ENCODE measurements at regions not wholly inside any gene's neighbourhood (a gene's known extent, or its start where the extent isn't known, plus 50 kb on each side); places are given as distances from the start of the nearest gene placed in this dataset.
"Not testable (repeated sequence)": the region's sequence is repeated elsewhere in the genome, so short reads cannot be mapped to it uniquely, and the experiment has no call there.

DNA sequence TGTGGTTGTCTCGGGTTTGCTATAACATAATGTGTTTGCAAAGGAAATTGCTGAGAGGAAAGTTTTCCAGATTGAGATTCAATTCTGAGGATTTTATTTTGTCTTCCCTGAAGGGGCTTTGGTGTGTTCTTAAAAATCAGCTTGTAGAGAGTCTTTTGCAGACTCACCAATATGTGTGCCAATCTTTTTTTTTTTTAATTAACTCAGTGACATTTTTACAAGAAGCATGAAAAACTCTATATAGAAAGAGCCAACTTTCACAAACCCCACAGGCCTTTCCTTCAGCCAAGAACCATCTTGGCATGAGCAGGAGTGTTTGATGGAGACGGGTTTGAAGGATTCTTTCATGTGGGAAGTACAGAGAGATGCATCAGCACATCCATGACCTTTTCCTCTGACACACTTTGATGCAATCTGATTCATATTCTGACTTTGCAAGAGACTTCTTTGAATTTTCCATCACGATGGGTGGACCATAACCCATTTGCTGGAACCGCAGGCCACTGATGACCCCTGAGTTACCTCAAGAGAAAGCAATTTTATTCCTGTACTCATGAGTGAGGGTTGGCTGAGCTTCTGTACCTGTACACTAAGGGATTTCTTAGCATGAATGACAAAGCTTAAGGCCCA, 892.6 kb downstream of the XPNPEP1 start:
- DNase-seq: no peak

GRCh38 chr10:109029870-109030269, 893.4 kb downstream of the XPNPEP1 start:
- DNase-seq: no peak

- no peak for DNase-seq
Observed at GRCh38 chr10:109027534-109028185, 895.7 kb downstream of the XPNPEP1 start.

GRCh38 chr10:109025172-109025571, 898.1 kb downstream of the XPNPEP1 start:
- DNase-seq: no peak

DNA sequence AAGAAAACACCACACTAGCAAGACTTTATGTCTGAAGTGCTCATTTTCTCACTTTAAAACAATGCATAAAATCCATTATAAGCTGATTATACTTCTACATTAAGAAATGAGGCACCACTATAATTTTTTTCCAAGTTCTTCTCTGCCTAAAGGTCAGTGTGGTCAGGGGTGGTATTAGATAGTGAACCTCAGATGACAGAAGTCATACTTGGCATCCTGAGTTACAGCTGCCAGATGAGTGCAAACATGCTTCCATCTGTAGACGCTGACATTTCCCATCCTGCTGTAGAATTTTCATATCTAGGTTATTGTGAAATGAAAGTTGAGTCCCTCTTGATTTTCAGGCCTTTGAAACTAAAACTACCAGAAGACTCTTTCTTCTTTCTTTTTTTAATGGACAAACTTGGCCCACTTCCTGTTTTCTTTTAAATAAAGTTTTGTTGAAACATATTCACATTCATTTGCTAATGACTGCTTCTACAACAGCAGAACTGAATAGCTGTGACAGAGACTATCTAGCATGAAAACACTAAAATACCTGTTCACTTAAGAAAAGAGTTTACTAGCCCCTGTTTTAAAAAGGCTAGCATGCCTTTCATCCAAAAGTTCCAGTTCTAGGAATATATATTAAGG, 900.8 kb downstream of the XPNPEP1 start:
- DNase-seq: no peak

DNA sequence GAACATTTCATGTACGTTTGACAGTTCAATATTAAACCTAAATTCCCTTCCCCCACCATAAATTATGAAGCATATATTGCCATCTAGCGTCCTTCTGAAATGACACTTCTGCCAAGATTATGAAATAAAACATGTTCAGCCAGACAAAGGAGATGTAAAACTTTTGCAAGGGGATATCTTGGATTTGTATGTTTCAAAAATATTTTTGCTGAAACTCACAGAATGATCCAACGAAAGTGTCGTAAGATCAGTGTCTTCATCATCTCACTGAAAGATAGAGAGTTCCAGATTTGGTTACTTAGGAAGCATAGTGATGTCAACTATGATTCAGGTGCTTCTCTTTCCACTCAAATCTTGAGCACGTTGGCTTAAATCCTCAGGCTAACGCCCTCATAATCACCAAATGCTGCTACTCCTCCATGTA, 904.3 kb downstream of the XPNPEP1 start:
- no peak for DNase-seq

- no peak for DNase-seq
Observed at GRCh38 chr10:109007514-109007913, 915.8 kb downstream of the XPNPEP1 start.

GRCh38 chr10:108990441-108990840, 932.9 kb downstream of the XPNPEP1 start:
- DNase-seq: no peak

DNA sequence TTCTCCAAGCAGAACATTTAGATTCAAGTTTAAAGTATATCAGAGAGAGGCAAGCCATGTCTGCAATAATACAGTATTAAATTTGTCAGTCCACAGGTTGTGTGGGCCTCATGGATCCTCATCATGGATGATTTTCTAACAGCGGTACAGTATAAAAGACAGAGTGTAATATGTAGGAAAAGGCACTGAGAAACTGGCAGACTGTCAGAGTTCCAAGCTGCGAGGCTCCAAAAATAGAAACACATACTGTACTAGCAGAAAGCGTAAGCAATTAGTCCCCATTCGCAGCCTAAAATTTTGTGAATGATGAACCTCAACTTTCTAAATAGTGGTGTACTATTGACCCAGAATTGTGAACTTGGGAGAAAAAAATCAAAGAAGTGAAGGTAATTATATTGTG, 933.3 kb downstream of the XPNPEP1 start:
- no peak for DNase-seq

DNA sequence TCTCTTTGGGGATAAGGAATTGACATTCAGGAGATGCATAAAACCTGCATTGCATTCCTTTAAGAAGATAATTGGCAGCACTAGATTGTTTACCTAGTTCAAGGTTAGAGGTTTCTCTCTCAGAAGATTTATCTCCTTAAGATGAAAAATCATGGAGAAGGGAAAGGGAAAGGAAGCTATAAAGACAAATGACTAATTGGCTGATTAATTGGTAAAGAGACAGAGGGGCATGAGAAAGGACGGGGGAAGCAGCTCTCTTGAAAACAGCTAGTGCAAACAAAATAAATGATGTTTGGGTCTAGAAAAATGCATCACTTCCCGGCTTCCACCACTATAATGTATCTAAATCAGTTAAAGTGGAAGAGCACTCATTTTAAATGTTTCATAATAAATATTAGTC, 941.2 kb downstream of the XPNPEP1 start:
- no peak for DNase-seq

DNA sequence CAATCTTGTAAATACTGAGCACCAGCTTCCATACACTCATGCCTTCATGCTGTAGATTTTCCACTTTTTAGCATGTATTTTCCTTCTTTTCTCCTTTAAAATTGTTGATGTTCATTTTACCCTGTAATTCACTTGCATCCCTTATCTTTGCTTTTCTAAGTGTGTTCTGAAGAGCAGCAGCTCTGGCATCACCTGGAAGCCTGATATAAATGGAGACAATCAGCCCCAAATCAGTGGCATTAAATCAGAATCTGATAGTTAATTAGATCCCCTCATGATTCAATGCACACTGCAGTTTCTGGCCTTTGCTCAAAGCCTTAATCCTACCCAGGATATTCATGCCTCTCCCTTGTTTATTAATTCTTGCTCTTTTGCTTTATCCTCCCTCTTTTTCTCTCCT, 942.4 kb downstream of the XPNPEP1 start:
- DNase-seq: no peak

DNA sequence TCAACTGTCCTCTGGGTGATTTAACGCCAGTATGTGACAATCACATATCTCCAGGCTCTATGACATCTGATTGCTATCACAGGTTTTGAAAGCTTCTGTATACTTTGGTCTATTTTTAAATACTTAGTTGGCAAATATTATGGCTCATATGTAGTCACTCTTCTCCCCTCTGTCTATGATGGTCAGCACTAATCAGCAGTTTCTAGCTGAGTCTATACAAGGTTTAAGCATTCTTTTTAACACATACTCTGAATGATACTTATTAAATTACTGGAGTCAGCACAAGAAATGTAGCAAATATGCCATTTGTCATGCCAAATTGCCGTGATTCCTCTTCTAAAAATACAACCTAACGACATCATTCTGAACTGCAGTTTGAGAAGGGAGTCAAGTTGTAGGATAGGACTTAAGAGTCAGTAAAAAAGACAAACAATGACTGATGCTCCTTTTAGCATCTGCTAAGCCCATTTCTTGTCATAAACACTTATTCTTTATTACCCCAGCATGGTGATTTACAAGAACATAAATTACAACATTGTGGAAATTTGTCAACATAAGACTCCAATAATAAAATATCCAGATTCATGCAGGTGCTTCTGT, 947.8 kb downstream of the XPNPEP1 start:
- DNase-seq: no peak

DNA sequence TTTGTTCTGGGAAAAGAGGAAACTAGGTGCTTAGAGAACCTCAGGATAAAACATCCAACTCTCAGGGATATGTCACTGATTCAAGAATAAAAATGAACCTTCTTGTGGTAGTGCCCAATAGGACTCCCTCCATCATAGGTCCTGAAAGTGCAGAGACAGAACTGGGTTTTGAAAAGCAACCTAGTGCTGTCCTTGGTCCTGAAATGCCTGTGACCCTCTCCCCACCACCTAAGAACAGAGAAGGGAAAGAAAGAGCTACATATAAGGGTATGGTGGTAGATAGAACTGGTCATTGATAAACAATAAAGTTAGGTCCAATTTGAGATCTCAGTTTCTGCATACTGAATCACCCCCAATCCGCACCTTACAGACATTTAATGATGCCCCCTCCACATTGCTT, 953.3 kb downstream of the XPNPEP1 start:
- DNase-seq: no peak

GRCh38 chr10:108966411-108966810, 956.9 kb downstream of the XPNPEP1 start:
- DNase-seq: no peak

GRCh38 chr10:108966005-108966404, 957.3 kb downstream of the XPNPEP1 start:
- DNase-seq: no peak

DNA sequence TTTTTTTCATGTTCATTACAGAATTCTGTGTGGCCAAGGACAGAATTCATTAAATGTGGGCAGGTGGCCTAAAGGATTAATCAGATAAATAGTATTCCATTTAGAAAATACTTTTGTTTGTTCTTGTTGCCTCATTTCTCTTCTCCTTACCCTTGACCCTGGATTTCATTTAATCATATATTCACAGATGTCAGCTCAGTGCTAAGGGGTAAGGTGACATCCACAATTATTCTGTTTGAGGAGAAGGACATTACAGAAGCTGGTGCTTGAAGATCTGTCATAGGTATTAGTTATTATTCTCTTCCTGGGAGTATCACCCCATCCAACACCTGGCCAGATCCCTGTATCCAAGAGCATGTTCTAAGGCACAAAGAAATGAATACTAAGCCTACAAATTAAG, 961.1 kb downstream of the XPNPEP1 start:
- DNase-seq: no peak

DNA sequence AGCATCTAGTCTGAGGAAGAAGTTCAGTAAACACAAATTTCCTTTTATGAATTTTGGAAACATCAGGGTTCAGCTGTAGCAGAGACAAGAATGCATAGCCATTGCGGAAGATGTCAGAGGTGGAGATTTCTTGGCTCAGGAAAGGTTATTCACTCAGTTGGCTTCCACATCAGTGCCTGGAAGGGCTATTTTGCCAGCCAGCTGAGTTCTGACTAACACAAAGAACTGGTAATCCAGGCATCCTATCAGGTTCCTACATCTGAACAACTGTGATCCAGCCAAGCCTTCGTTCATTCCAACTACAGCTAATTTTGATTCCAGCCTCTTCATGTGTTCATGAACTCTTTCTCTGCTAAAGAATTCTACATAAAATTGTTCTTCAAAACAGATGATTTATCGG, 965.6 kb downstream of the XPNPEP1 start:
- no peak for DNase-seq

GRCh38 chr10:108956149-108956548, 967.2 kb downstream of the XPNPEP1 start:
- DNase-seq: no peak

DNA sequence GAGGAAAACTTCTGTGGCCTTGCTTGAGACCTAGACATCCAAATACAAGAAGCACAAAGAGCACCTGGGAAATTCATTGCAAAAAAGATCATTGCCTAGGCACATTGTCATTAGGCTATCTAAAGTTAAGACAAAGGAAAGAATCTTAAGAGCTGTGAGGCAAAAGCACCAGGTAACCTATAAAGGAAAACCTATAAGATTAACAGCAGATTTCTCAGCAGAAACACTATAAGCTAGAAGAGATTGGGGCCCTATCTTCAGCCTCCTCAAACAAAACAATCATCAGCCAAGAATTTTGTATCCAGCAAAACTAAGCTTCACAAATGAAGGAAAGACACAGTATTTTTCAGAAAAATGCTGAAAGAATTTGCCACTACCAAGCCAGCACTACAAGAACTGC, 1003.3 kb downstream of the XPNPEP1 start:
- DNase-seq: not testable (repeated sequence)

GRCh38 chr10:108913300-108913699, 1010.0 kb downstream of the XPNPEP1 start:
- DNase-seq: no peak

DNA sequence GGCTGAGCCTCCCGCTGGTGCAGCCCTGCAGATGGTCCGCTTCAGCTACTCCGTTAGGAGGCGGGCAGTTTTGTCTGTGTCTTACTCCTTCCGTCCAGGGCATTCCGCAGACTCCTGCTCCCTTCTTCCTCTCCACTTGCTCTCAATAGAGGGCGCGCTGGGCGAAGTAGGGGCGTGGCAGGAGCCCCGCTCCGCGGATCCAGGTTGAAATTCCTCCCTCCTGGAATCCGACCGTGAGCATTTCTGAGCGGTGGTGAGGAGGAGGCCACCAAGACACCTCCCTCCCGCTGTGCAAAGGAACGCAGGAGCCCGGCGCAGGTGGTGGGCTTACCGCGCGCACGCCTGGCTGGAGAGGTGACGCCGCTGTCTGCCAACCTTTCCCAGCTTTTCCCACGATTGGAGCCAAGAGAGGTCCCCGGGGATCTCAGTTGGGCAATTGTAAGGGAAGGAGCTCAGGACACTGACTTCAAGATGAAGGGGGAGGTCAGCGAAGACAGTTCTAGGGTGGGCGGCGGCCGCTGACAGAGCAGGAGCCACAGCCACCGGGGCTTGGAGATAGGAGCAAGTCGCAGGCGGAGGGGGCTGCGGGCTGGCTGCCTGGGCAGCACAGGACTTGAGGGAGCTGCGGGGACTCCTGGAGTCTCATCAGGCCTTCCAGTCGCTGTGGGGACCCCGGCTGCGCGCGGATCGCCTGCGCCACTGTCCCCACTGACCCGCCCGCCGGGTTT, 1011.3 kb downstream of the XPNPEP1 start:
- no peak for DNase-seq

- no peak for DNase-seq
Observed at GRCh38 chr10:108908096-108908495, 1015.2 kb downstream of the XPNPEP1 start.

- DNase-seq: no peak
Observed at GRCh38 chr10:108905821-108906220, 1017.5 kb downstream of the XPNPEP1 start.
